ENCODE measurements at regions not wholly inside any gene's neighbourhood (a gene's known extent, or its start where the extent isn't known, plus 50 kb on each side); places are given as distances from the start of the nearest gene placed in this dataset.

DNA sequence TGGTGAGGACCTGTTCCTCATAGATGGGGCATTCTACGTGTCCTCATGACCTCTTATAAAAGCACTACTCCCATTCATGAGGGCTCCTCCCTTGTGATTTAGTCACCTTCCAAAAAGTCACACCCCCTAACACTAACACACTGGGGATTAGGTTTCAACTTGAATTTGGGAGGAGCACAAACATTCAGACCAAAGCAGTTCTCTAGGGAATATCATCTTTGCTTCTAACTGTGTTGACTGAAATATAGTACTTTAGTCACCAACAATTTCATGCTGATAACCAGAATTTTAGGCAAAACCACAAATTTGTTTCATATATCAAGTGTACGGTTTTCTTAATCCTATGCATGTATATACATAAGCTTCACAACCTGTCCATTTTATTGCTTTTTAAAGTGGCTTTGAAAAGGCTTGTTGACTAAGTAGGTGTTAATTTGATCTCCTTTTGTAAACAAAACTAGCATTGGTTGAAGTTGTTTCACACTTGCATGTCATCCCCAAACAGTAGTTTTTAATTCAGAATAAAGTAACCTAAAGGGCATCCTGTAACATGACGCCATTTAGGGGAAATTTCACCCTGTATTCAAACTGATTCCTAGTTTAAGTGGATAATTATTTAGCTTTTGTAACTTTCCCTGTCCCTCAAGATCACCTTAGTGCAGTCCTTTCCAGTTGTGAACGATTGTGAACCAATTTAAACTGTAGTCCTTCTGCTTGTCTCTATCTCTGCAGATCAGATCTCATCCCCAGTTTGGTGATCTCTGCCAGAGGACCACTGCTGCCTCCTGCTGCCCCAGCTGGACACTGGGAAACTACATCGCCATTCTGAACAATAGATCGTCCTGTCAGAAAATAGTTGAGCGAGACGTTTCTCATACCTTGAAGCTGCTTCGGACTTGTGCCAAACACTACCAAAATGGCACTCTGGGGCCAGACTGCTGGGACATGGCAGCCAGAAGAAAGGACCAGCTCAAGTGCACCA lies 141.1 kb downstream of the TLR5 start (continued):
- TF ChIP-seq RCOR1 (IDR thresholded peaks at IDR 0.05; ENCODE audit: insufficient replicate concordance, low read length) = no peak

DNA sequence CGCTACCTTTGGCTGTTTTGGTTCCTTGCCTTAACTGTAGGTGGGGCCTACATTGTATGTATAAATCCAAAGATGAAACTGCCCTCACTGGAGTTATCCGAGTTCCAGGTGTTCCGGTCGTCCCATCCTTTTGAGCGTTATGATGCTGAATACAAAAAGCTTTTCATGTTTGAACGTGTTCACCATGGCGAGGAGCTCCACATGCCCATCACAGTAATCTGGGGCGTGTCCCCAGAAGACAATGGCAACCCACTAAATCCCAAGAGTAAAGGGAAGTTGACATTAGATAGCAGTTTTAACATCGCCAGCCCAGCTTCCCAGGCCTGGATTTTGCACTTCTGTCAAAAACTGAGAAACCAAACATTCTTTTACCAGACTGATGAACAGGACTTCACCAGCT lies 139.5 kb downstream of the TLR5 start:
- Histone ChIP-seq H2AK9ac (replicated peaks; ENCODE audit: low read depth, low read length, poor library complexity) (no peak overlapping the region), H3K4me2 (ENCODE audit: low read depth, low read length) (no peak overlapping the region), H3K9me1 (ENCODE audit: insufficient read depth, low read length) (peaks cover 3% of the 10 kb centered on the region; the same call in 1 of the 2 replicates), H3K36me3 (ENCODE audit: control insufficient read depth, insufficient read depth, low read length) (peaks cover 6% of the 10 kb centered on the region), H3K56ac (ENCODE audit: extremely low read depth, insufficient read depth, low read length) (no peak overlapping the region), H2BK120ac (ENCODE audit: low read depth, low read length) (no peak overlapping the region), H3K9ac (ENCODE audit: low read depth, low read length) (no peak overlapping the region), H4K8ac (ENCODE audit: low read depth in 2 of 2, low read length in 2 of 2) (no peak overlapping the region), H3K14ac (replicated peaks; ENCODE audit: low read depth, low read length) (no peak overlapping the region), H2BK5ac (ENCODE audit: low read depth, low read length, poor library complexity, severe bottlenecking) (no peak overlapping the region), H4K91ac (ENCODE audit: insufficient read depth, low read depth, low read length) (no peak overlapping the region), H3K18ac (ENCODE audit: low read depth, low read length) (no peak overlapping the region), H3K23ac (ENCODE audit: low read depth, low read length) (no peak overlapping the region), H2AFZ (replicated peaks; ENCODE audit: low read length, poor library complexity) (no peak overlapping the region), H3K4me3 (ENCODE audit: insufficient read depth, low read depth, low read length) (no peak overlapping the region), H2BK15ac (ENCODE audit: low read depth, low read length) (no peak overlapping the region), H3K4me1 (ENCODE audit: control insufficient read depth, insufficient read depth, low read length) (no peaks in the 10 kb centered on the region), H2AK5ac (ENCODE audit: low read depth, low read length) (no peak overlapping the region), H4K20me1 (ENCODE audit: insufficient read depth, low read length) (no peaks in the 10 kb centered on the region), H3K27ac (ENCODE audit: insufficient read depth, low read length) (no peak overlapping the region), H3K4ac (ENCODE audit: low read depth, low read length) (no peak overlapping the region), H4K5ac (ENCODE audit: low read depth, low read length) (no peak overlapping the region), H2BK20ac (ENCODE audit: low read depth, low read length) (no peak overlapping the region), H3K79me1 (ENCODE audit: low read depth in 1 of 2, low read length in 2 of 2) (no peaks in the 10 kb centered on the region), H3K9me3 (ENCODE audit: control insufficient read depth, insufficient read depth, low read length) (no peaks in the 10 kb centered on the region), H3K27me3 (ENCODE audit: control insufficient read depth, insufficient read depth, low read length) (no peaks in the 10 kb centered on the region)
- no peak for DNase-seq
- CTCF ChIA-PET = no interaction called here
- 92% methylated on average over 5 of the region's 9 CpGs; no CpG with 5 or more reads in 1 of the 2 experiments for WGBS, 2 experiments (ENCODE audit: extremely low coverage in 2 of 2, insufficient read length in 1 of 2)
- ATAC-seq (ENCODE audit: low read depth) = no peak
- in situ Hi-C loops (cut with MboI; ENCODE audit: low sequenced_read_pairs) (no loop called here), dilution Hi-C loops (cut with HindIII; ENCODE audit: low sequenced_read_pairs, unreplicated experiment) (no loop called here), intact Hi-C loops (cut with micrococcal nuclease) (no loop called here)
- no TSS peak for BruUV-seq (replicated peaks)
- TF ChIP-seq RAD21 (IDR thresholded peaks at IDR 0.05; ENCODE audit: low read length) (no peak), RCOR1 (IDR thresholded peaks at IDR 0.05; ENCODE audit: insufficient replicate concordance, low read length) (no peak), CHD1 (IDR thresholded peaks at IDR 0.05; ENCODE audit: low read depth, low read length) (no peak), POLR2A (IDR thresholded peaks at IDR 0.05; ENCODE audit: low read depth, low read length) (no peak), MAFK (IDR thresholded peaks at IDR 0.05; ENCODE audit: low read depth, low read length) (no peak)
- POLR2A ChIA-PET (ENCODE audit: unreplicated experiment) = no interaction called here
